C4-2B (cell line): ENCODE measurements at regions not wholly inside any gene's neighbourhood (a gene's known extent, or its start where the extent isn't known, plus 50 kb on each side); places are given as distances from the start of the nearest gene placed in this dataset.

Source experiments
- CTCF ChIP-seq: fragments of 450-650 bp; conservative IDR thresholded peaks from 2 replicates; pipeline ENCODE4 v1.5.1; 2017; ENCODE audit warnings: mild to moderate bottlenecking
- ZFX ChIP-seq: fragments of 450-650 bp; IDR thresholded peaks from 2 replicates; pipeline ENCODE4 v1.6.1; 2017

GRCh38 chr17:53630638-53631037 lies 192.1 kb upstream of the KIF2B start:
- TF ChIP-seq CTCF: peak; percentile 8; the same call in 1 of the 2 replicates
- TF ChIP-seq ZFX: no peak
